IMR-90 (cell line): ENCODE measurements at regions not wholly inside any gene's neighbourhood (a gene's known extent, or its start where the extent isn't known, plus 50 kb on each side); places are given as distances from the start of the nearest gene placed in this dataset.

Experiments
- RFX5 ChIP-seq: IDR thresholded peaks from 2 replicates; pipeline ENCODE4 v1.8.0; 2012; ENCODE audit warnings: low read depth, mild to moderate bottlenecking, low read length, moderate library complexity
- TF ChIP-seq, protein P1 (sequence below): fragments of 150-350 bp; IDR thresholded peaks from 2 replicates; pipeline ENCODE4 v1.6.1; 2017; ENCODE audit warnings: mild to moderate bottlenecking, antibody characterized with exemption, low read length, low read depth

DNA sequence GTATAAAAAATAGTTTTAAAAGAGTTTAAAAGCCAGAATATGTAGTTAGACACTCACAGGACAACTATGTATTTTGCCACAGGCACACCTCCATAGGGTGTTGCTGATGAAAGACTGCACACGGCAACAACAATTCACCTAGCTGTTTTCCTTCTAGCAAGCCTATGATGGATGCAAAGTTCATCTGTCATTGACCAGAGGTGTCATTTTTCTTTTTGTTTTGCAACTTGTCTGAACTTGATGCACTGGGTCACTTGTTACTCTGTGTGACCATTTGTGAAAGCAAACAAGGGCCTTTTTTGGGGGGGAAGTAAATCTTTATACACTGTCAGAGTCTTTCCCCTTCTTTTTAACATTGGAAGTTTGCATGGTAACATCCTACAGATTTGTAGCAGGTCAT, 258.0 kb upstream of the SEMA3A start:
- TF ChIP-seq RFX5, result no peak
- TF ChIP-seq, protein P1, sequence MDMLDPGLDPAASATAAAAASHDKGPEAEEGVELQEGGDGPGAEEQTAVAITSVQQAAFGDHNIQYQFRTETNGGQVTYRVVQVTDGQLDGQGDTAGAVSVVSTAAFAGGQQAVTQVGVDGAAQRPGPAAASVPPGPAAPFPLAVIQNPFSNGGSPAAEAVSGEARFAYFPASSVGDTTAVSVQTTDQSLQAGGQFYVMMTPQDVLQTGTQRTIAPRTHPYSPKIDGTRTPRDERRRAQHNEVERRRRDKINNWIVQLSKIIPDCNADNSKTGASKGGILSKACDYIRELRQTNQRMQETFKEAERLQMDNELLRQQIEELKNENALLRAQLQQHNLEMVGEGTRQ, result no peak
